HepG2 (cell line): ENCODE measurements at regions not wholly inside any gene's neighbourhood (a gene's known extent, or its start where the extent isn't known, plus 50 kb on each side); places are given as distances from the start of the nearest gene placed in this dataset.

Source experiments
- ATAC-seq: fragments of 200-7000 bp; cut with Tn5 transposase; 3 replicates; pipeline ENCODE4 v1.9.1; 2020; ENCODE audit warnings: mild to moderate bottlenecking, moderate library complexity
- BruUV-seq: library from RNA; stranded (reverse); fragments of 400-500 nt; replicated peaks from 2 replicates; lab custom pipeline; 2021; lab: Mats Ljungman, UMichigan
- CTCF ChIA-PET: fragments of 300-600 bp; formaldehyde crosslinking; extraction: SDS; loops from one replicate; lab custom pipeline; 2021; ENCODE audit warnings: low total read pairs, inconsistent platforms, low intra/inter-chr PET ratio; lab: Yijun Ruan, JAX
- POLR2A ChIA-PET: fragments of 350-600 bp; sonication (Branson Sonifier 250); formaldehyde crosslinking; loops from one replicate; lab custom pipeline; 2020; ENCODE audit warnings: antibody characterized with exemption, inconsistent platforms; lab: Yijun Ruan, JAX
- DNase-seq: peaks from one replicate; pipeline ENCODE4 v3.0.0-alpha.2; 2015; ENCODE audit warnings: low spot score
- FAIRE-seq: peaks from 3 replicates; lab custom pipeline; 2011; peaks lifted over from hg19 to GRCh38; lab: Jason Lieb, UNC
- H2AFZ ChIP-seq: one replicate; pipeline ENCODE4 v1.6.1; 2011; ENCODE audit warnings: low read length, inconsistent platforms
- H3K27ac ChIP-seq: fragments of 300-600 bp; 3 replicates; pipeline ENCODE4 v1.8.0; 2011; ENCODE audit warnings: mixed run types, mild to moderate bottlenecking, mixed read lengths, low read length, inconsistent platforms; ENCODE audit not compliant: insufficient read depth; ENCODE audit errors: extremely low read length
- H3K27me3 ChIP-seq, 2 experiments: fragments of 200-600 bp in 1 of 2; 2 replicates in 1 of 2; 3 replicates in 1 of 2; pipeline versions ENCODE4 v1.6.0 to v1.8.0; 2011; ENCODE audit warnings: low read length in 2 of 2, mild to moderate bottlenecking in 2 of 2, moderate library complexity in 2 of 2, inconsistent platforms in 1 of 2; ENCODE audit not compliant: insufficient read depth in 2 of 2, control insufficient read depth in 1 of 2
- H3K36me3 ChIP-seq, 2 experiments: fragments of 200-600 bp in 1 of 2; replicated peaks in 1 of 2; 2 replicates in 1 of 2; 3 replicates in 1 of 2; pipeline versions ENCODE4 v1.5.1 to v1.8.0; 2011; ENCODE audit warnings: low read length in 2 of 2, inconsistent platforms in 1 of 2; ENCODE audit not compliant: insufficient read depth in 2 of 2, control insufficient read depth in 1 of 2
- H3K4me1 ChIP-seq: 2 replicates; pipeline ENCODE4 v1.5.1; 2012; ENCODE audit warnings: low read length, inconsistent platforms; ENCODE audit not compliant: insufficient read depth
- H3K4me2 ChIP-seq: 2 replicates; pipeline ENCODE4 v1.6.0; 2011; ENCODE audit warnings: low read depth, low read length, inconsistent platforms
- H3K4me3 ChIP-seq, 3 experiments: fragments of 200-600 bp in 1 of 3; sonication (generic), shearing (Covaris generic) in 1 of 3; replicated peaks in 1 of 3; 2 replicates each; pipeline ENCODE4 v1.5.1; 2011 to 2016; ENCODE audit warnings: low read length in 3 of 3, inconsistent platforms in 2 of 3, low read depth in 2 of 3, mild to moderate bottlenecking in 2 of 3, control low read depth in 1 of 3, mixed read lengths in 1 of 3; ENCODE audit not compliant: insufficient read depth in 1 of 3
- H3K79me2 ChIP-seq: one replicate; pipeline ENCODE4 v1.6.1; 2011; ENCODE audit warnings: low read length, inconsistent platforms; ENCODE audit not compliant: insufficient read depth
- H3K9ac ChIP-seq: 2 replicates; pipeline ENCODE4 v1.6.0; 2011; ENCODE audit warnings: mild to moderate bottlenecking, low read depth, low read length, inconsistent platforms; ENCODE audit not compliant: insufficient read depth
- H3K9me3 ChIP-seq: 2 replicates; pipeline ENCODE4 v1.5.1; 2012; ENCODE audit warnings: mild to moderate bottlenecking, low read length
- H4K20me1 ChIP-seq: 2 replicates; pipeline ENCODE4 v1.6.0; 2011; ENCODE audit warnings: inconsistent platforms, mild to moderate bottlenecking, low read length, moderate library complexity; ENCODE audit not compliant: insufficient read depth
- CBX5 ChIP-seq: sonication (generic); formaldehyde crosslinking; IDR thresholded peaks from 2 replicates; pipeline ENCODE4 v1.4.0; 2020; ENCODE audit warnings: missing genetic modification reagents, borderline replicate concordance
- ERF ChIP-seq: IDR thresholded peaks from 2 replicates; pipeline ENCODE4 v1.6.1; 2018; ENCODE audit warnings: missing biosample characterization, missing genetic modification reagents
- FOSL2 ChIP-seq: sonication (generic); formaldehyde crosslinking; IDR thresholded peaks from 2 replicates; pipeline ENCODE4 v1.4.0; 2020; ENCODE audit warnings: missing genetic modification reagents
- HDAC1 ChIP-seq: sonication (generic); formaldehyde crosslinking; IDR thresholded peaks from 2 replicates; pipeline ENCODE4 v1.5.1; 2020; ENCODE audit warnings: mild to moderate bottlenecking, missing genetic modification reagents
- NFKB2 ChIP-seq: sonication (generic); formaldehyde crosslinking; IDR thresholded peaks from 2 replicates; pipeline ENCODE4 v1.4.0; 2020; ENCODE audit warnings: missing genetic modification reagents, borderline replicate concordance
- PHF8 ChIP-seq: sonication (generic); formaldehyde crosslinking; IDR thresholded peaks from 2 replicates; pipeline ENCODE4 v1.5.0; 2020; ENCODE audit warnings: missing genetic modification reagents
- POLR2G ChIP-seq: fragments of 200-400 bp; formaldehyde crosslinking; IDR thresholded peaks from 2 replicates; pipeline ENCODE4 v1.6.1; 2018; ENCODE audit warnings: mild to moderate bottlenecking, low read depth, low read length, moderate library complexity
- ZNF24 ChIP-seq: fragments of 450-650 bp; IDR thresholded peaks from 2 replicates; pipeline ENCODE4 v1.6.1; 2017; ENCODE audit warnings: antibody characterized with exemption, mild to moderate bottlenecking
- ZNF292 ChIP-seq: sonication (generic); formaldehyde crosslinking; IDR thresholded peaks from 2 replicates; pipeline ENCODE4 v1.8.1; 2022; ENCODE audit warnings: mild to moderate bottlenecking, low read depth, missing genetic modification reagents, borderline replicate concordance
- ZNF3 ChIP-seq: IDR thresholded peaks from 2 replicates; pipeline ENCODE4 v1.7.0; 2017; ENCODE audit warnings: inconsistent platforms
- ZNF331 ChIP-seq: sonication (generic); formaldehyde crosslinking; IDR thresholded peaks from 2 replicates; pipeline ENCODE4 v1.4.0; 2020; ENCODE audit warnings: missing genetic modification reagents
- ZNF484 ChIP-seq: sonication (generic); formaldehyde crosslinking; IDR thresholded peaks from 2 replicates; pipeline ENCODE4 v1.5.1; 2020; ENCODE audit warnings: mild to moderate bottlenecking, low read depth, missing genetic modification reagents, borderline replicate concordance
- ZNF784 ChIP-seq: sonication (generic); formaldehyde crosslinking; IDR thresholded peaks from 2 replicates; pipeline ENCODE4 v1.5.1; 2020; ENCODE audit warnings: missing genetic modification reagents, mild to moderate bottlenecking, borderline replicate concordance
- ZSCAN5A ChIP-seq: sonication (generic); formaldehyde crosslinking; IDR thresholded peaks from 2 replicates; pipeline ENCODE4 v1.8.0; 2022; ENCODE audit warnings: mild to moderate bottlenecking, missing genetic modification reagents, borderline replicate concordance
- WGBS: methylation state at CpG from one replicate; pipeline ENCODE4 v1.1.6; 2017; ENCODE audit warnings: low lambda C conversion rate; 5-methylcytosine and 5-hydroxymethylcytosine counted together
- in situ Hi-C: cut with HindIII; loops from 2 replicates; pipeline ENCODE4 v1.10.0; 2017; ENCODE audit warnings: low pct_unique_long_range_greater_than_20kb; ENCODE audit not compliant: extremely low pct_ligation_motif_present
- intact Hi-C: fragments of 100-400 bp; cut with micrococcal nuclease; formaldehyde crosslinking; loops from one replicate; pipeline ENCODE4 v1.10.0; 2022; ENCODE audit not compliant: unreplicated experiment
- TF ChIP-seq, protein P1 (sequence below): sonication (generic); formaldehyde crosslinking; IDR thresholded peaks from 2 replicates; pipeline ENCODE4 v1.8.0; 2022; ENCODE audit warnings: mild to moderate bottlenecking, missing genetic modification reagents, moderate library complexity
- TF ChIP-seq, protein P2 (sequence below): IDR thresholded peaks from 2 replicates; pipeline ENCODE4 v1.6.1; 2016; ENCODE audit warnings: mild to moderate bottlenecking, missing biosample characterization, missing genetic modification reagents

GRCh38 chr2:196549052-196549451, 90.5 kb upstream of the CCDC150 start (continued):
- TF ChIP-seq ZNF24 = no peak

- CTCF ChIA-PET = no interaction called here
- TF ChIP-seq POLR2G (no peak), ZNF331 (CRISPR knock-in tag) (no peak), ZNF292 (CRISPR knock-in tag) (no peak), HDAC1 (CRISPR knock-in tag) (no peak), ERF (CRISPR knock-in tag) (no peak), ZNF484 (no peak)
- TF ChIP-seq, protein P1, sequence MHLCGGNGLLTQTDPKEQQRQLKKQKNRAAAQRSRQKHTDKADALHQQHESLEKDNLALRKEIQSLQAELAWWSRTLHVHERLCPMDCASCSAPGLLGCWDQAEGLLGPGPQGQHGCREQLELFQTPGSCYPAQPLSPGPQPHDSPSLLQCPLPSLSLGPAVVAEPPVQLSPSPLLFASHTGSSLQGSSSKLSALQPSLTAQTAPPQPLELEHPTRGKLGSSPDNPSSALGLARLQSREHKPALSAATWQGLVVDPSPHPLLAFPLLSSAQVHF (CRISPR knock-in tag) = no peak
- TF ChIP-seq, all 625 proteins: peak for 0
- no peaks in the 10 kb centered on the region for H3K4me1 ChIP-seq
- ATAC-seq (no peak), DNase-seq (no peak), FAIRE-seq (no peak)
- H3K4me3 ChIP-seq = no peak overlapping the region
- in situ Hi-C loops = no loop called here
- POLR2A ChIA-PET = no interaction called here
- H3K4me2 ChIP-seq = no peak overlapping the region
- intact Hi-C loops = no loop called here
- no peak overlapping the region for H3K9ac ChIP-seq
- no peak overlapping the region for H3K27ac ChIP-seq
- H4K20me1 ChIP-seq = no peaks in the 10 kb centered on the region
- peaks cover 0 to 3% of the 10 kb centered on the region in 2 experiments; a peak in 3 of 5 replicates for H3K27me3 ChIP-seq
- H2AFZ ChIP-seq = no peak overlapping the region
- H3K9me3 ChIP-seq = no peaks in the 10 kb centered on the region
- BruUV-seq = no TSS peak
- H3K79me2 ChIP-seq = no peaks in the 10 kb centered on the region
- no peaks in the 10 kb centered on the region for H3K36me3 ChIP-seq
Observed at GRCh38 chr2:196551014-196551413, 88.5 kb upstream of the CCDC150 start.

DNA sequence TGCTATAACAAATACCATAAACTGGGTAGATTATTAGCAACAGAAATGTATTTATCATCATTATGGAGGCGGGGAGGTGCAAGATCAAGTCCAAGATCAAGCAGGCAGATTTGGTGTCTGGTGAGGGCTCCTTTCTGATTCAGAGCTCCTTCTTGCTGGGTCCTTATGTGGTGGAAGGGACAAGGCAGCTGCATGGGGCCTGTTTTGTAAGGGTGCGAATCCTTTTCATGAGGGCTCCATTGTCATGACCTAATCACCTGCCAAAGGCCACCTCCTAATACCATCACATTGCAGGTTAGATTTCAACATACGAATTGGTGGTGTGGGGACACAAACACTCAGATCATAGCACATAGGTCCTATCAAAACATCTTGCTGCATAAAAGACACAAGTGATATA, 84.4 kb upstream of the CCDC150 start:
- 16% methylated on average over 3 of the region's 3 CpGs for WGBS
- no peak for FAIRE-seq
- no peak for DNase-seq
- Histone ChIP-seq H3K9me3 (no peaks in the 10 kb centered on the region), H3K27me3 (peaks cover 0 to 3% of the 10 kb centered on the region in 2 experiments; a peak in 2 of 5 replicates), H3K4me2 (no peak overlapping the region), H4K20me1 (no peaks in the 10 kb centered on the region), H3K27ac (no peak overlapping the region), H3K4me3 (no peak overlapping the region), H3K79me2 (no peaks in the 10 kb centered on the region), H3K4me1 (no peaks in the 10 kb centered on the region), H3K9ac (no peak overlapping the region), H3K36me3 (no peaks in the 10 kb centered on the region), H2AFZ (no peak overlapping the region)
- BruUV-seq = no TSS peak
- ChIA-PET CTCF (no interaction called here), POLR2A (no interaction called here)
- intact Hi-C loops = no loop called here
- ATAC-seq = no peak
- in situ Hi-C loops = no loop called here
- TF ChIP-seq NFKB2 (CRISPR knock-in tag) (no peak), ZNF784 (no peak), ZNF3 (CRISPR knock-in tag) (no peak), FOSL2 (no peak), ZSCAN5A (CRISPR knock-in tag) (no peak), PHF8 (CRISPR knock-in tag) (no peak), CBX5 (CRISPR knock-in tag) (no peak)
- TF ChIP-seq, protein P2, sequence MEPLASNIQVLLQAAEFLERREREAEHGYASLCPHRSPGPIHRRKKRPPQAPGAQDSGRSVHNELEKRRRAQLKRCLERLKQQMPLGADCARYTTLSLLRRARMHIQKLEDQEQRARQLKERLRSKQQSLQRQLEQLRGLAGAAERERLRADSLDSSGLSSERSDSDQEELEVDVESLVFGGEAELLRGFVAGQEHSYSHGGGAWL (CRISPR knock-in tag) = no peak
